CD4-positive, alpha-beta T cell treated with Interleukin-17A for 1 hour (primary cell): ENCODE measurements at regions not wholly inside any gene's neighbourhood (a gene's known extent, or its start where the extent isn't known, plus 50 kb on each side); places are given as distances from the start of the nearest gene placed in this dataset.
"Not testable (repeated sequence)": the region's sequence is repeated elsewhere in the genome, so short reads cannot be mapped to it uniquely, and the experiment has no call there.

Experiments
- DNase-seq: peaks from one replicate; pipeline ENCODE4 v3.0.0-alpha.2; 2020

- no peak for DNase-seq
Observed at GRCh38 chr17:68700421-68700820, 99.3 kb upstream of the FAM20A start.

GRCh38 chr17:68699936-68700335 is 98.8 kb upstream of the FAM20A start:
- DNase-seq, result no peak

- no peak for DNase-seq
Observed at GRCh38 chr17:68698746-68699145, 97.6 kb upstream of the FAM20A start.

- DNase-seq, result no peak
Observed at GRCh38 chr17:68697850-68698361, 96.7 kb upstream of the FAM20A start.

GRCh38 chr17:68695659-68696058 is 94.5 kb upstream of the FAM20A start:
- no peak for DNase-seq

- no peak for DNase-seq
Observed at GRCh38 chr17:68694791-68695485, 93.8 kb upstream of the FAM20A start.

- no peak for DNase-seq
Observed at GRCh38 chr17:68693896-68694295, 92.7 kb upstream of the FAM20A start.

GRCh38 chr17:68693466-68693865 is 92.3 kb upstream of the FAM20A start:
- DNase-seq, result no peak

GRCh38 chr17:68686108-68686988 is 85.2 kb upstream of the FAM20A start:
- no peak for DNase-seq

GRCh38 chr17:68684949-68685357 is 83.8 kb upstream of the FAM20A start:
- no peak for DNase-seq

- no peak for DNase-seq
Observed at GRCh38 chr17:68682903-68683302, 81.7 kb upstream of the FAM20A start.

- no peak for DNase-seq
Observed at GRCh38 chr17:68679882-68680281, 78.7 kb upstream of the FAM20A start.

- no peak for DNase-seq
Observed at GRCh38 chr17:68676856-68677255, 75.7 kb upstream of the FAM20A start.

GRCh38 chr17:68675723-68676122 is 74.6 kb upstream of the FAM20A start:
- DNase-seq, result no peak

GRCh38 chr17:68674029-68674925 is 73.1 kb upstream of the FAM20A start:
- DNase-seq, result no peak

GRCh38 chr17:68670967-68671693 is 70.0 kb upstream of the FAM20A start:
- no peak for DNase-seq

- not testable (repeated sequence) for DNase-seq
Observed at GRCh38 chr17:68666438-68666837, 65.3 kb upstream of the FAM20A start.

- no peak for DNase-seq
Observed at GRCh38 chr17:68665373-68665772, 64.2 kb upstream of the FAM20A start.

GRCh38 chr17:68662479-68662878 is 61.3 kb upstream of the FAM20A start:
- DNase-seq, result no peak

GRCh38 chr17:68662037-68662432 is 60.9 kb upstream of the FAM20A start:
- DNase-seq, result no peak

- no peak for DNase-seq
Observed at GRCh38 chr17:68661265-68662036, 60.3 kb upstream of the FAM20A start.
